HEK293T (cell line): ENCODE measurements at regions not wholly inside any gene's neighbourhood (a gene's known extent, or its start where the extent isn't known, plus 50 kb on each side); places are given as distances from the start of the nearest gene placed in this dataset.

Experiments
- CTCF ChIA-PET: fragments of 350-600 bp; formaldehyde crosslinking; extraction: SDS; loops from one replicate; lab custom pipeline; 2021; ENCODE audit warnings: antibody characterized with exemption, inconsistent platforms; lab: Yijun Ruan, JAX
- POLR2A ChIA-PET: fragments of 350-600 bp; formaldehyde crosslinking; extraction: SDS; loops from one replicate; lab custom pipeline; 2020; ENCODE audit warnings: antibody characterized with exemption, inconsistent platforms; lab: Yijun Ruan, JAX
- DNase-seq: peaks from one replicate; pipeline ENCODE4 v3.0.0; 2012; ENCODE audit warnings: mixed read lengths; ENCODE audit errors: extremely low spot score
- ARNT ChIP-seq: fragments of 450-650 bp; IDR thresholded peaks from 2 replicates; pipeline ENCODE4 v1.6.1; 2017; ENCODE audit warnings: mild to moderate bottlenecking
- BHLHE40 ChIP-seq: fragments of 450-650 bp; IDR thresholded peaks from 2 replicates; pipeline ENCODE4 v1.6.1; 2016; ENCODE audit warnings: mild to moderate bottlenecking, moderate library complexity, borderline replicate concordance
- CTBP1 ChIP-seq: fragments of 450-650 bp; IDR thresholded peaks from 2 replicates; pipeline ENCODE4 v1.6.1; 2016; ENCODE audit warnings: borderline replicate concordance
- ELF4 ChIP-seq: fragments of 450-650 bp; IDR thresholded peaks from 2 replicates; pipeline ENCODE4 v1.6.1; 2017; ENCODE audit warnings: antibody characterized with exemption
- FOXA1 ChIP-seq: fragments of 450-650 bp; IDR thresholded peaks from 2 replicates; pipeline ENCODE4 v1.6.1; 2016; ENCODE audit warnings: mild to moderate bottlenecking
- FOXK2 ChIP-seq: fragments of 450-650 bp; IDR thresholded peaks from 2 replicates; pipeline ENCODE4 v1.6.1; 2016; ENCODE audit warnings: mild to moderate bottlenecking
- FOXM1 ChIP-seq: fragments of 450-650 bp; IDR thresholded peaks from 2 replicates; pipeline ENCODE4 v1.6.1; 2017; ENCODE audit warnings: mild to moderate bottlenecking, borderline replicate concordance
- HDGF ChIP-seq: fragments of 450-650 bp; IDR thresholded peaks from 2 replicates; pipeline ENCODE4 v1.6.1; 2017; ENCODE audit warnings: antibody characterized with exemption, borderline replicate concordance
- L3MBTL2 ChIP-seq: fragments of 450-650 bp; conservative IDR thresholded peaks from 2 replicates; pipeline ENCODE4 v1.6.1; 2016; ENCODE audit warnings: mild to moderate bottlenecking
- LEF1 ChIP-seq: fragments of 450-650 bp; IDR thresholded peaks from 2 replicates; pipeline ENCODE4 v1.6.1; 2017; ENCODE audit warnings: mild to moderate bottlenecking, borderline replicate concordance
- NFRKB ChIP-seq: fragments of 450-650 bp; IDR thresholded peaks from 2 replicates; pipeline ENCODE4 v1.6.1; 2016; ENCODE audit warnings: mild to moderate bottlenecking, moderate library complexity
- SP1 ChIP-seq: fragments of 450-650 bp; IDR thresholded peaks from 2 replicates; pipeline ENCODE4 v1.6.1; 2017
- SUZ12 ChIP-seq: fragments of 450-650 bp; IDR thresholded peaks from 2 replicates; pipeline ENCODE4 v1.6.1; 2016; ENCODE audit warnings: mild to moderate bottlenecking
- TARDBP ChIP-seq: fragments of 450-650 bp; IDR thresholded peaks from 2 replicates; pipeline ENCODE4 v1.6.1; 2016
- ZNF384 ChIP-seq: fragments of 450-650 bp; IDR thresholded peaks from 2 replicates; pipeline ENCODE4 v1.6.1; 2016
- TF ChIP-seq, protein P1 (sequence below): fragments of 450-650 bp; IDR thresholded peaks from 2 replicates; pipeline ENCODE4 v1.6.1; 2016

DNA sequence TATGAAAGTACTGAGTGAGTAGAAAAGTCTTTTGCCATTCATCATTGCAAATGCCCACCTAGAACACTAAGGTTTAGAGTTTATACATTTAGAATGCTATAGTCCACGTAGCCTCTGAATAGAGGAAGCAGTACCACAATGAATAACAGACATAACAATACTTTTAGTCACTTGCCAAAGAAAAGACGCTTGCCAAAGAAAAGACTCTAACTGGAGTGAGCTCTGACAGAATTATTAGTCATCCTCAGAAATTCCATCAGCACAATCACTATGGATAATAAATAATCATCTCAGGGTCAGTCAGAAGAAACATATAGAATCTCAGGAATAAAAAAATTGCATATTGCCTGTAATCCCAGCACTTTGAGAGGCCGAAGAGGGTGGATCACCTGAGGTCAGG lies 168.5 kb upstream of the TARS1 start:
- ChIA-PET POLR2A (interaction anchor here (0.6 kb wide), 1 partner anchor 682 kb away, joined by 4 read pairs; no protein-coding TSS in a partner anchor), CTCF (no interaction called here)
- TF ChIP-seq FOXA1 (no peak), BHLHE40 (no peak), SP1 (no peak), SUZ12 (no peak), CTBP1 (no peak), NFRKB (no peak), L3MBTL2 (no peak), FOXM1 (no peak), ARNT (no peak)
- TF ChIP-seq, protein P1, sequence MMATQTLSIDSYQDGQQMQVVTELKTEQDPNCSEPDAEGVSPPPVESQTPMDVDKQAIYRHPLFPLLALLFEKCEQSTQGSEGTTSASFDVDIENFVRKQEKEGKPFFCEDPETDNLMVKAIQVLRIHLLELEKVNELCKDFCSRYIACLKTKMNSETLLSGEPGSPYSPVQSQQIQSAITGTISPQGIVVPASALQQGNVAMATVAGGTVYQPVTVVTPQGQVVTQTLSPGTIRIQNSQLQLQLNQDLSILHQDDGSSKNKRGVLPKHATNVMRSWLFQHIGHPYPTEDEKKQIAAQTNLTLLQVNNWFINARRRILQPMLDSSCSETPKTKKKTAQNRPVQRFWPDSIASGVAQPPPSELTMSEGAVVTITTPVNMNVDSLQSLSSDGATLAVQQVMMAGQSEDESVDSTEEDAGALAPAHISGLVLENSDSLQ: no peak
- DNase-seq: no peak

DNA sequence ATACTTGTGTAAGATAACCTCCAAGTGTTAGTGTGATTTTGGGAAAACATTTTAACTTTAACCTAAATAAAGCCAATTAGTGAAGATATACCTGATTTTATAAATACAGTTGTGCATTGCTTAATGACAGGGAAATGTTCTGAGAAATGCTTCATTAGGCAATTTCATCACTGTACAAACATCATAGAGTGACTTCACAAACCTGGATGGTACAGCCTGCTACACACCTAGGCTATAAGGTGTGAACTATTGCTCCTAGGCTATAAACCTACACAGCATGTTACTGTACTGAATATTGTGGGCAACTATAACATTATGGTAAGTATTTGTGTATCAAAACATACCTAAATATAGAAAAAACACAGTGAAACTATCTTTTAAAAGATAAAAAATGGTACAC lies 166.8 kb upstream of the TARS1 start:
- ChIA-PET CTCF (interaction anchor here (0.7 kb wide), 1 partner anchor 25 kb away, joined by 3 read pairs; no protein-coding TSS in a partner anchor), POLR2A (no interaction called here)
- TF ChIP-seq FOXK2 (no peak), ZNF384 (no peak), BHLHE40 (no peak), NFRKB (no peak)
- no peak for DNase-seq

DNA sequence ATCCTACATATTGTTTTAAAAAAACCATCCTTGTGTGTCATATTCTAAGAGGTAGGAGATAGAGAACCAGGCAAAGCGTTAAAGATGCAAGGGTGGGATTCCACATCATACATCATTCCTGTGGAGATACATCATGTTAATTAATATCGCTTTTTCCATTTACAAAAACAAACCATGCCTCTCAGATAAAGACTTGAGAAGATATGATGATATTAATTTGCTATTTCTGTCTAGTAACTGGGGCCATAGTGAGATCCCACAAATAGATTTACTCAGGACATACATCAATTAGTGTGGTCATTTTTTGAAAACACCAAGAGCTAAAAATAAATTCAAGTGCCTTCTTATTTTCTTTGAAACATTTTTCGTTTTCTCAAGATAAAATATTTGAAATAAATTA lies 165.4 kb upstream of the TARS1 start:
- CTCF ChIA-PET: no interaction called here
- no peak for TF ChIP-seq SP1
- no peak for TF ChIP-seq L3MBTL2
- no peak for TF ChIP-seq SUZ12
- no peak for DNase-seq
- POLR2A ChIA-PET: no interaction called here

DNA sequence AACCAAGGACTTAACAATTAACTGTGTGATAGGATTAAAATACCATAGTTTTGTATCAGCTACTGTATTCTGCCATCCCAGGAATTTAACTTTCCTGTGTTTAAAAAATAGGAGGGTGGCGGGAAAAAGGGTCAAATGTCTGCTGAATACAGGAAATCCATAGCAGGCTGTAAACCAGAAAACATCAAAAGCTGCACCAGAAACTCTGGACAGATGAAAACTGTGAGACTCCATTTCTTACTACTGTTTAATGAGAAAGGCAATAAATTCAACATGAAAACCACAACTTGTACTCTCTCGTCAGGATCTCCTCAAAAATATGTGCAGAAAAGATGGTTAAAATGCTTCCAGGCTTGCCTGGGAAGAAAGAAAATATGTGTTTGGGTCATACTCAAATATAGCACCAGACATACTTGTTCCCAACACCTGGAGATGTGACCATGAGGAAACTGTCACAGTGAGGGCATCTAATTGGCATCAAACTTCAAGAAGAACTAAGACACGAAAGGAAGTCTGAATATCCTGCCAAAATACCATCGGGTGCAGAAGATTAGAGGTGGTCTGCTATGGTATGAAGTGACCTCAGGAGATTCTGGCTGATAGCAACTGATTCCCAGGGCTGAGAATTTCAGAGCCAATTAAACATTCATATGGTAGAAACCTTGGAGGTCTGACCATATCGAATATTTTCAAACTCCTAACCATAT lies 164.7 kb upstream of the TARS1 start:
- ChIA-PET CTCF (no interaction called here), POLR2A (no interaction called here)
- TF ChIP-seq SUZ12 (no peak), TARDBP (no peak), NFRKB (no peak), ARNT (no peak), FOXA1 (no peak), HDGF (no peak), ELF4 (no peak), FOXK2 (no peak), ZNF384 (no peak)
- no peak for DNase-seq

DNA sequence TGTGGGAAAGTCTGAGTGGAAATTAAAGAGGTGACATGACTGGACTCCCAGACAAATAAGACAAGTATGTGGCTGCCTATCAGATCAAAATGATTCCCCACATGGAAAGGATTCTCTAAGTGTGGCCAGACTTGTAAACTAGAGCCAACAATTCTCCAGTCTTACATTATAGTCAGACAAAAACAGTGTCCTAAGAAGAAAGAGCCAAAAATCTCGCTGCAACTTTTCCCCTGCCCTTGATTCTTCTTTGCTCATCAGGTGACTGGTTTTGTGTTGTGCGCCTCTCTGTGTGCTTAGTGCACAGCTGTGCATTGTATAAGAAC lies 164.2 kb upstream of the TARS1 start:
- no peak for TF ChIP-seq LEF1
- CTCF ChIA-PET: no interaction called here
- POLR2A ChIA-PET: no interaction called here

DNA sequence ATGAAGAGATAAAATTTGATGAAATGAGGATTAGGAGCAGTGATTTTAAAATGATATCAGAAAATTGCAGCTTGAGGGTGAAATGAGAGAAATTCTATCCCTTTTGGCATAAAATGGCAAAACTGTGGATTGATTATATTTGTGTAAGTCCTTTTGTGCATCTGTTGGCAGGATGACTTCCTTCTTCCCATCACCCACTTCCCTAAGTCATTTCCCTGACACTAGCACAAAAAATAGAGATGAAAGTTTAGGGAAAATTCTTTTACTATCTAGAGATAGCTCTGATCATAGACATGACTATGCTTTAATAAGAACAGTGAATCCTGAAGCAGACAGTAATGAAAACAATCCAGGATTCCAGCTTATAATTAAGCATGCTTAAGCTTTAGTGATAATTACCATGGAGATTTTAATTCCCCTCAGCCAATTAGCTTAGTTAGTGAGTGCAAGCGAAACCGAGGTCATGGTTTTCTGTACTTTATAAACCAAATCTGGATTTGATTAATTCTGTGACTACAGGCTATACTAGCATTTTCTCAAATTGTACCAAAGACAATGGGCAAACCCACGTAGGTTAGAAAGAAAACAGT lies 163.6 kb upstream of the TARS1 start:
- ChIA-PET POLR2A (no interaction called here), CTCF (interaction anchor here (0.6 kb wide), 1 partner anchor 80 kb away, joined by 3 read pairs; no protein-coding TSS in a partner anchor)
- DNase-seq: no peak
- TF ChIP-seq SUZ12 (no peak), SP1 (no peak), CTBP1 (no peak), TARDBP (no peak), BHLHE40 (no peak), ARNT (no peak), FOXA1 (no peak), ZNF384 (no peak), NFRKB (no peak), L3MBTL2 (no peak), HDGF (no peak), FOXK2 (no peak), FOXM1 (no peak), LEF1 (no peak), ELF4 (no peak)
- TF ChIP-seq, protein P1: no peak

More for the DNA sequence above, 164.2 kb upstream of the TARS1 start:
- no peak for DNase-seq

DNA sequence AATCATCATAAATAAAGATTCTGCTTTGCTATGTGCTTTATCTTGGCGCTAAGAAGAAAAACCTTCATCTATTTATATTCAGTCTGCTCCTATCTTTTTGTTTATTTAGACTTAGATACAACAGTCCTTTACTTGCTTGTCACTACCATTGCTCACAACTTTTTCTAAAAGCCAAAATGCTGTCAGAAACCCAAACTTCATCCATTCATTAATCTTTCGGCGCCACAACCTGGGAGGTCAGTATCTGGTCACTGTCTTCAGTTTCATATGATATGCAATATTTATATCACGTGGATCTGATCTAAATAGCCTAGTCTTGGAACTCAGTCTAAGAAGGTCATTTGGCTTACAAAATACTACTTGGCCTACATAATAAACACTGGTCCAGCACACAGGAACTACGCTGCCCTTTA lies 159.3 kb upstream of the TARS1 start:
- CTCF ChIA-PET: no interaction called here
- DNase-seq: no peak
- TF ChIP-seq ELF4: no peak
- TF ChIP-seq BHLHE40: no peak
- TF ChIP-seq NFRKB: no peak
- TF ChIP-seq FOXA1: no peak
- TF ChIP-seq SP1: no peak
- TF ChIP-seq LEF1: no peak
- no peak for TF ChIP-seq L3MBTL2
- TF ChIP-seq, protein P1: no peak
- TF ChIP-seq FOXM1: no peak
- no peak for TF ChIP-seq SUZ12
- no peak for TF ChIP-seq CTBP1
- POLR2A ChIA-PET: no interaction called here
